CD4-positive, alpha-beta T cell treated with Interleukin-4 for 4 hours (primary cell): ENCODE measurements at regions not wholly inside any gene's neighbourhood (a gene's known extent, or its start where the extent isn't known, plus 50 kb on each side); places are given as distances from the start of the nearest gene placed in this dataset.
"Not testable (repeated sequence)": the region's sequence is repeated elsewhere in the genome, so short reads cannot be mapped to it uniquely, and the experiment has no call there.

ENCODE experiments used
- DNase-seq: peaks from one replicate; pipeline ENCODE4 v3.0.0-alpha.2; 2020

DNA sequence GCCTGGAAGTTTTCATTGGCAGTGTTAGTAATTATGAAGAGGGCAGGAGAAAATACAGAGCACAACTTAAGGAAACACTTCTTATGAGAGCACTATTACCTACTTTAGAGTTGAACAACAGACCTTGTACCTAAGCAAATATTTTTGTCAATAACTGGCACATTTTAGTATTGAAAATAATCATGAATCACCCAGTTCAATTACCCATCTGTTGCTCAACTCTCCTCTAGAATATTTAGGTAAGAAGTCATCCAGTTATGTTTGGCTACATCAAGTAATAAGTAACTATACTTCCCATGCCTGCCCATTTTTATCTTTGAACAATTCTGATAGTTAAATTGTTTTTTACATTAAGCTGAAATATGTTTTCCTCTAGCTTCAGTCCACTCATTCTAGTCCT is 893.4 kb downstream of the DIAPH3 start:
- DNase-seq, result no peak

DNA sequence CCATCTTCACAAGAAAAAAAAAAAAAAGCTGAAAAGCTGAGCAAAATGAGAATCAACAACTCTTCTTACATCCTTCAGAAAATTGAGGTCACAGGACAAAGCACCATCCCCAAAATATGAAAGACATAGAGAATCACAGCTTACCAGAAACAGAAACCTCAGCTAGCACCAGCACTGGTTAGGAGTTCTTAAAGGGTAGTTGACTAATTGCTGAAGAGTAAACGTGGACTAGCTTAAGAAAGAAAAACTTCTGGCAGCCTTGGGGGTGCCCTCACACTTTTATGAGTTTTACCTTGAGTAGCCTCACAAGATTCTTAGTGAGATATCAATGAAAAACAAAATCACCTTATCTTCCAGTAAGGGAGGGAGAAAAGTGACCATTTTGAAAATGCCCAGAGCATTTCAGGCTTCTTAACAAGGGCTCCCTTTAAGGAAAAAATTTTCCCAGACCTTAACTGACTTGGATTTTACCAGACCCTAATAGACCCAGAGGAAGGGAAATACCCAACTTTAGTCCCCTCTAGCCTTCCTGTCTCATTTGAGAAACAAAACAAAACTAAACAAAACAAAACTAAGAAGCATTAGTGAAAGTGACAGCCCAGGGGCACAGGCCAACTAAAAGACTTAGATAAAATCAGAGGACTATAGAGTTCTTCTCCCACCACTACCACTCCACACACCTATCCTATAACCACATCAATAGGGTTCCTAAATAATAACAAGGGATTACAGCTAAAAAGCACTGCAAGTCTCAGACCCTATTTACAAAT is 888.6 kb downstream of the DIAPH3 start:
- DNase-seq, result no peak

DNA sequence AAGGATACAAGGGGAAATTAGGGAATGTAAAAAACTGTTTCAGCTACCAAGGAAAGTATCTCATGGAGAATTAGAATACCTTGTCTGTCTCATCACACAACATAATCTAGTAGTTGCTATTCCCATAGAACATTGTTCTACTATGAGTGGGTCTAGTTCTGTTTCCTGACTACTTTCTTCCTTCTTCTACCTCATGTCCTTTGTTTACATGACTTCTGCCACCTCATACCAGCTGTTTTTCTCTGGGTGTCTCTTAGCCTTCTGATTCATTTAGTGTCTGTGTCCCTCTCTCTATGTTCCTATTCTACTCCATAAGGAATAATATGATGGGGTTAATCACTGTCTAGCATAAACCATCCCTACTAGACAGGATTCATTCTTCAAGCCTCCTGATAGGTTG is 887.3 kb downstream of the DIAPH3 start:
- DNase-seq, result no peak

DNA sequence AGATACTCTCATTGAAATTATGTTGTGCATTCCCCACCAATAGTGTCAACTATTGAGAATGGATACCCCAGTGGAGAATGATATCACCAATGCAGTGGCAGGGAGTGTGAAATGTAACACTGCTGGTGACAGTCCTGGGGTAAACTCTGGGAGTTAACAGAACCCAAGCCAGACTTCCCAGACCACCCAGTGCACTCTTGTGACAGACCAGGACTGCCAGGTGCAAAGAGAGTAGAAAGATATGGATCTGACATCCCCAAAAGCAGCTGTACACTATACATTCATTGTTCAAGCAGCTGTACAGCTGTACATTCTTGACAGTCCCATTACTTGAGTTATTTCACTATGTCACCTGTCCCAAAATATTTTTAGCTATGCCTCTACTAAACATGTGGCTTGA is 886.6 kb downstream of the DIAPH3 start:
- no peak for DNase-seq

DNA sequence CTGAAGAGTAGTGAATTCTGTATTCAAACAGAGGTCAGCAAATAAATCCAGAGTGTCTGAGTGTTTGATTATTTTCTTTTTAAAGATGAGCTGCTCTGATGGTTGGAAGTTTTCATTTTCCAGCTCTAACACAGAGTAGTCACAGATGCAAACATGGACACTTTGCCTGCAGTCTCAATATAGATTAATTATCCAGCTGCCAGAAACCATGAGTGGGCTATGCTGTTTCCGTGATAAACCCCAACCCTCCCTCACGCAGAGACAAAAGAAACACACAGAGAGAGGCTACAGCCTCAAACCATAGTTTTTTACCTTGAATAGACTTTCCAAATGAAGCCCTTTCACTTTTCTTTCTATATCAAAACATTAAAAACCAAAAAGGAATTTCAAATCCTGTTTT is 884.7 kb downstream of the DIAPH3 start:
- no peak for DNase-seq

DNA sequence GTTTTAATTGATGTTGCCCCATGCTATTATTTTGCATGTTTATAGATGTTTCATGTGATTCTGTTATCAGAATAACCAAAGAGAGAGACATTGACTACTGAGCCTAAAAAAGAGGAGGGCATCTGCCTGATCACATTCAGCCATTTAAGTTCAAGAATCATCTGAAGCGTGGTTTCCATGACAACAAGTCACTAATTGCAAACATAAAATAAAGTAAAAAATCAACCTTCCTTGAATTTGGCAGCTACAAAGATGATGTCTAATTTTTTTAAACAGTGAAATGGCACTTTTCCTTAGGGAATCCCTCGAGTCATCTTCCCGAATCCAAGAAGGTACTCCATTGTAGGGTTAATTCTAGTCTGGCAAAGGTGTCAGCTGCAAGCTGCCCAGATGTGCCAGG is 884.2 kb downstream of the DIAPH3 start:
- no peak for DNase-seq

DNA sequence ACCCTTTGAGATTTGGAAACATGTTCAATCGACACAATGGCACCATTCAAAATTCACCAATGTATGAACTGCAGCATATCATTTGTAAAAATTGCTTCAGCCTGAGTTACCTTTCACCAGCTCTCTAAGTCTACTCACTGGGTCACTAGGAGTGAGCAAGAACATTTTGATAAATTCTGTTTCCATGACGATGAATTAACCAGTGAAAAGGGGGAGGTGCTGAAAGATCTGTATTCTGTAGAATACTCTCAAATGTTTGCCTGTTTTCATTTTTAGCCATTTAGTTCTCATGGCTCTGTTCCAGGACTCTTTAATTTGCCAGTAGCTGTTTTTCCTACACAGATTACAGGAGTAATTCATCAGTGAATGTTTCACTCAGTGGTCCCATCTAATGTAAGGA is 883.4 kb downstream of the DIAPH3 start:
- DNase-seq, result no peak

DNA sequence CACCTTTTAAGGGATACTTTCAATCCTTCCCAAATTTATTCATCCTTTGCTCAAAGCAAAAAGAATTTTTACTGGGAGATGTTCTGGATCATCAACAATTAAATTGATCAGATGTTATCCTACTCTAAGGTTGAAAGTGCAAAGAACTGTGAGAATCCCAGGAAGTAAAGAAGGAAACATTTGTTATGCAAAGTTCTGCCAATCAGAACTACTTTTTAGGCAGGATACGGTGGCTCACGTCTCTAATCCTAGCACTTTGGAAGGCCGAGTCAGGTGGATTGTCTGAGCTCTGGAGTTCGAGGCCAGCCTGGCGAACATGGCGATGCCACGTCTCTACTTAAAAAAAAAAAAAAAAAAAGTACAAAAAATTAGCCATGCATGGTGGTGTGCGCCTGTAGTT is 882.3 kb downstream of the DIAPH3 start:
- DNase-seq, result no peak

DNA sequence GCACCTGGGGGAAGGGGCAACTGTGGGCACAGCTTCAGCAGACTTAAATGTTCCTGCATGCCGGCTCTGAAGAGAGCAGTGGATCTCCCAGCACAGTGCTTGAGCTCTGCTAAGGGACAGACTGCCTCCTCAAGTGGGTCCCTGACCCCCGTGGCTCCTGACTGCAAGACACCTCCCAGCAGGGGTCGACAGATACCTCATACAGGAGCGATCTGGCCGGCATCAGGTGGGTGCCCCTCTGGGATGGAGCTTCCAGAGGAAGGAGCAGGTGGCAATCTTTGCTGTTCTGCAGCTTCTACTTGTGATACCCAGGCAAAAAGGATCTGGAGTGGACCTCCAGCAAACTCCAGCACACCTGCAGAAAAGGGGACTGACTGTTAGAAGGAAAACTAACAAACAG is 871.5 kb downstream of the DIAPH3 start:
- DNase-seq, result not testable (repeated sequence)

DNA sequence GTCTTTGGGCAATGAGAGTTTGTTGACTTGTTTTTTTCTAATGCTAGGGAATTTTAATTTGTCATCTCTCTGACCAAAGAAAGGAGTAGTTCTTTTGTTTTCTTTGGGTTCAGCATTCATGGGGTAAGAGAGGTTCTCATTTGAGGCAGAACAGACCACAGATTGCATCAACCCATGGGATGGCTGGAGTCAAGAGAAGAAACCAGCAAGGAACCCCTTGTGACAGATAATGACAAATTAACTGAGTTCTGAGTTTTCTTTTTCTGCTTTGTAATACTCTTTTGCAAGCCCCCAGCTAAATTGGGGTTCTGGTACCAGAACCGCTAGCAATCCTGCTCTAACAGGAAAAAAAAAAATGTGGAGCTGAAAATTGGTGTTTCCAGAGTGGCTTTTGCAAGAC is 864.1 kb downstream of the DIAPH3 start:
- no peak for DNase-seq

DNA sequence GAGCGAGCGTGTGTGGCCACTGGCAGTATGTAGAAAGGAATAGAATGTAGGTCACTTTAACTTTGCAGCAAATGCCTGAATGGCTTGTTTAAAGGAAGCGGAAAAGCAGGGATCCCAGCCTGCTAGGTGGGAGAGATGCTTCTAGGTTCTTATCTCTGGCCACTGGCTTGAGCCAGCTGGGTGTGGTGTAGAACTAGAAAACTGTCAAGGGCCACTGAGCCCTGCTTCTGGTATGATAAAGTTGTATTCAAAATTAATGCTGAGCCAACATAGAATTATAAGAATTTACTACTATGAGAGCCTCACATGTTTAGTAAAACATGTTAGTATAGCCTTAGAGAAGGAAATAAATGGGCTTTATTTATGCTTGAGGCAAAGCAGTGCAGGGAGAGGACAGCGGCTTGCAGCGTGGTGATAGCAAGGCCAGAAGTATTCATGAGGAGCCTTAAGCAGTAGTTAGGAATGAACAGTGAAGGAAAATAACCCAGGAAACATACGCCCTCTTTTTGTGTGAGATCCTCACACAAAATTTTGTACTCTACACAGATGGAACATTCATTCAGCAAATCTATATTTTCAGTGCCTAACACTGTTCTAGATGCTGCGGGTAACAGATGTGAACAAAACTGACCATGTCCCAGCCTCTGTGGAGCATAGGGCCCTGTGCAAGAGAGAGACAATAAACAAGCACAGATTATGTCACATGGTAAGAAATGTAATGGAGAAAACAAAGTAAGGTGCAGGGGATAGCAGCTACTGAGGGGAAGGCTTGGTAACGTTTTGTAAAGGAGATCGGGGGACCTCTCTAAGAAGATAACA is 863.2 kb downstream of the DIAPH3 start:
- DNase-seq, result no peak

DNA sequence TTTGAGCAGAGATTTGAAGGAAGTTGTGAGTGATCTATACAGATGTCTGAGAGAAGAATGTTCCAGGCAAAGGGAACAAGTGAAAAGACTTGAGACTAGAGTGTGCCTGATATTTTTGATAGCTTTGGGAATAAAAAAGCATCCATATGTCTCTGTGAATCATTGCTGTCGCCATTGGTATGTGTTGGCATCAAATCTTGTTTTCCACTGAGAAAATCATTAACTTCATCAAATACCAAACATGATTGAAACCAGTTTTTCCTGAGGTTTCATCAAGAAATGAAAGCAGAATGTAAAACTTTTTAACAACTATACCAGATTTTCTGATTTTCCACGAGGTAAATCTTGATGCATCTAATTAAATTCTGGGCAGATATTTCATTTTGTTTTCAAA is 862.6 kb downstream of the DIAPH3 start:
- DNase-seq, result no peak

DNA sequence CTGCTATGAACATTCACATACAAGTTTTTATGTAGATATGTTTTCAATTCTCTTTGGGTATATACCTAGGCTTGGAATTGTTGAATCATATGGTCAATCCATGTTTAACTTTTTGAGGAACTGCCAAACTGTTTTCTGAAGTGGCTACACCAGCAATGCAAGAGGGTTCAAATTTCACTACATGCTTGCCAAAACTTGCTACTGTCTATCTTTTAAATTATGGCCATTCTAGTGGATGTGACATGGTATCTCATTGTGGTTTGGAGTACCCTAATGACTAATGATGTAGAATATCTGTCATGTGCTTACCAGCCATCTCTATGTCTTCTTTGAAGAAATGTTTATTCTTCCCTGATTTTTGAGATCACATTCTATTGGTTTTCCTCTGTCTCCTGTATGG is 860.3 kb downstream of the DIAPH3 start:
- no peak for DNase-seq

DNA sequence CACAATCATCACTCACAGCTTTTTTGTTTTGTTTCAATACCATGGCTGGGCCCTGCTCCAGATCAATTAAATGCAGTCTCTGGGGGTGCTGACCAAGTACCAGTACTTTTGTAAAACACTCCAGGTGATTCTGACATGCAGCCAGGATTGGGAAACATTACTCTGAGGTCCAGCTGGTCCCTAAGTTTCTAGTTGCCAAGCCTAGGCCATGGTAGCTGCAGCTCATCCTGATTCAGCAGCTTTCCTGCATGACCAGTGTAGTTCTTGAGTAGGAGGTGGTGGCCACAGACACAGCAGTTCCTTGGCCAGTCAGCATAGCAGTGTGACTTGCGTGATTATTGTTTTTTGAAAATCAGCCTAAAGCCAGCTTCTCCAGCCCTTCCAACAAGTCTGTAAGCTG is 859.1 kb downstream of the DIAPH3 start:
- no peak for DNase-seq

DNA sequence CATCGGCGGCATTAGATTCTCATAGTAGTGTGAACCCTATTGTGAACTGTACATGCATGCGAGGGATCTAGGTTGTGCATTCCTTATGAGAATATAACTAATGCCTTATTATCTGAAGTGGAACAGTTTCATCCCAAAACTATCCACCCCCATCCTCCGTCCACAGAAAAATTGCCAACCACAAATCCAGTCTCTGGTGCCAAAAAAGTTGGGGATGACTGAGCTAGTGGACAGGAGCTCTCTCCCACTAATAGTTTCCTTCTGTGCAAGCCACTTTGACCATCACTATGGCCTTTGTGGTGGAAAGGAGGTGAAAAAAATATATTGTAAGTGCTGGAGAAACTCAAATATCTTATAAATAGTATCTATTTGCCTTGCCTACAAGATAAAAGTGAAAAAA is 857.8 kb downstream of the DIAPH3 start:
- no peak for DNase-seq

DNA sequence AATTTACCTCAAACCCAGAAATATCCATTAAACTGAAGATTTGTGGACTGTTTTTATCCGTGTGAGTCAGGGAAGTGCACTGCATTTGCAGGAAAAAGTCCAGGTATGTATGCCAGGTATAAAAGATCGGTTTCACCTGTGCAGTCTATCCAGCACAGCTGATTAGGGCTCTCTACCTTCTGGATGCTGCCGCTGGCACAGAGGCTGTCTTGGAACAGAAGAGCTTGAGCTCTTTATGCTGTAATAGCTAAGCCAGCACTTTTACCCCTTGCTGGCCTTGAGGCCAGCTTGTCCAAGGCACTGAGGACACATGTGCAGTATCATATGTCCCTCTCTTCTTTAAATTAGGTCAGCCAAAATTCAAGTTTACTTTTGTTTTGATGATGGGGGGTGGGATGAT is 851.0 kb downstream of the DIAPH3 start:
- DNase-seq, result no peak

DNA sequence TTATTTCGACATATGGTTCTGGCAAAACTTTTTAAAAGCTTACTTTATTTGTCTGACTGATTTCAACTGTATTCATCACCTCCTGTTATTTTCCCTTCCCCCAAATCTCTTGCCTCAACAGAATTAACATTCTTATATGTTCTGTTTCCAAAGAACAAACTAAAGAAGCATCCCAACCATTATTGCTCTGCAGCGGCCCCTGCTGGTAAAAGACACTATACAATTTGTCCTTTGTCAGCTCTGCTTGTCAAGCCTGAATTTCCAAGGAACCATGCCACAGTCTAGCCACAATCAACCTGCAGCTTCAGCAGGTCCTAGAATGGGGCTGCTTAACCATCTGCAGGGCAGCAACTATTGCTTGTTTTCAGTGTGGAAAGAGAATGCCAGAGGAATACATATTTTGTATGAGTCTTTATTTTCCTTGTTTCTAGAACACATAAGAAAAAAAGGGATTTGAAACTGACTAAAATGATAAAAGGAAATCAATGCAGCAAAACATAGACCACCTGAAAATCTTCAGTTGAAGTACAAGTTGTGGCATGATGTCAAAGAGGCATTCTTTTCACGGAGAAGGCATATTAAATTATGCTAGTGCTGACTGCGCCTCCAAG is 845.3 kb downstream of the DIAPH3 start:
- DNase-seq, result peak; percentile 41

DNA sequence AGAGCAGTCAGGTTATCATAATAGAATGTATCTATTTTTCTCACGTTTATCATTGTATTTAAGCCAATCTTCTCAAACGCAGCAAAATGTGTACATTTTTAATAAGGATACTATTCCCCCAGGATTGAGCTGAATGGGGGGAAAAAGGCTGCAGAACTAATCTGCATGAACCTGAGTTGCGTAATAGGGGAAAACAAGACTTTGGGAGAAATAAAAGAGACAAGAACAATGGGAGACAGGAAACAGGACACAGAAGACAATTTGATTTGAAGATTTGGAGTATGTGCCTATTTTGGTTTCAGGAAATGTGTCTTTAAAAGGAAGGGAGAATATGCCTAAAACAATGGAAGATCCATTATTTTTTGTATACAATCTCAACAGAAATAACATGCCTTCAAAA is 844.5 kb downstream of the DIAPH3 start:
- no peak for DNase-seq

DNA sequence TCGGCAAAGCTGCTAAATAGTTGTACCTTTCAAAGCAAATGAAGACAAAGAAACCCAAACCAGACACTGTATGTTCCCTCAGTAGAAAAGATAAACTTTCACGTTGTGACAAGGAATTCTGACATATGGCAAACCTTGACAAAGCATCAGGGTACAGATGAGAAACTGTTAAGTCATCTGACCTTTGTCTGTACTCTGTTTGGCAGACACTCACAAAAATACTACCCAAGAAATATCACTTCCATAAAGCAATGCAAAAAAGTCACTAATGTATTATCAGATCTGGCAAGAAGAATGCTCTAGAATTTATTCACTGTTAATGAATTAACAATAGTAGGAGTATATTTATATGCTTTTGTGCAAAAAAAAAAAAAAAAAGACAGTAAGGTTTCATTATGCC is 843.7 kb downstream of the DIAPH3 start:
- DNase-seq, result no peak

DNA sequence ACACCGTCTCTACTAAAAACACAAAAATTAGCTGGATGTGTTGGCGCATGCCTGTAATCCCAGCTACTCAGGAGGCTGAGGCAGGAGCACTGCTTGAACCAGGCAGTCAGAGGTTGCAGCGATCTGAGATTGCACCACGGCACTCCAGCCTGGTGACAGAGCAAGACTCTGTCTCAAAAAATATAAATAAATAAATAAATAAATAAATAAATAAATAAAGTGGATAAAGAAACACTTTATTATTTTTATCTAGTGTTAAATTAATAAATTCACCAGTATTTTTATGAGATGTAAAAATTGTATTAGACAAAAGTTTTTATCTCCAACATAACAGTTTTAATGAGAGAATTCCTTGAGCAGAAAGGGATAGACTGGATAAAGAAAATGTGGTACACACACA is 839.3 kb downstream of the DIAPH3 start:
- not testable (repeated sequence) for DNase-seq

DNA sequence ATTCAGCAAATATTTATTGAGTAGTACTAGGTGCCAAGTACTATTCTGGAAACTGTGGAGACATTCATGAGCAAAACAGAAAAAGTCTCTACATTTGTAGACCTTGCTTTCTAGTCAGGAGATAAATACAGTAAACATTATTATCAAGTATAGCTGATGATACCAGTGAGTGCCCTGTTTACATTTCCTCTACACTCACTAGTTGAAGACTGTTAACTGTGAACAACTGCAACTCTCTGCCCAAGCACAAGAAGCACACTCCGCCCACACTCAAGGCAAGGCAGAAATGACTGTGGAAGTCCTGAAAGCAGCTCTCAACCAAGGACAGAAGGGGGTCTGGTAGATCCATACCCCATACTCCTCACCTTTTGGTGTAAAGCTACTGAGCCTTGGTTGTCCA is 837.0 kb downstream of the DIAPH3 start:
- no peak for DNase-seq

DNA sequence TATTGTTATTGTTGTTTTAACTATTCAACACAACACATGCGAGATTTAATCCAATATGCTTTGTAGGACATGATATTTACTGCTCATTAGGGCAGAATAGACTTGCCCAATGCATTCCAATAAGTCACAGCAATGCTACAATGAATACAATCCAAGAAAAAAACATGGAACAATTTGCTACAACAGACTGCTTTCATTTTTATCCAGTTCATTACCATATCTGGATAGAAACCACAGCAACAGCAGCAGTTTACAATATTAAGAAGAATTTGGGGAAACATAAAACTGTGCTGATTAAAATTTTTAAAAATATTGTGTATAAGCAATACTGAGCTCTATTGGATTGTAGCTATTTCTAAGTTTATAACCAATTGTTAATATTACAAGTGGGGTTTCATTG is 833.0 kb downstream of the DIAPH3 start:
- no peak for DNase-seq

DNA sequence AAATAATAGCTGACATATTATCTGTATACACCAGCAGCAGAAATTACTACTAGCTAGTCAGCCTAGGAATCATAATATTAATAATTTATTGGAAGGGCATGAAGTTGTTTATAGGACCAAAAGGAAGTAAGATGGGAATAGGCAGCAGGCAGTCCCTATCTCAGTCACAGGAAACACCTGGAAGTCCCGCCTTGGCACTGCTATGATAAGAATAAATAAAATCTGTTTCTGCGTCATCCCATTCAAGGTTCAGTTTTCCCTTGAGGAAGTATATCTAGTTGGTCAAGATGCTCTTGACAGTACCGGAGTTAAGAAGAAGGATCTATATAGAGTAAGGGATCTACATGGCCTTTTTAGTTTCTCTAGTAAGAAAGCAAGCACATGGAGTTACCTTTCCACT is 830.8 kb downstream of the DIAPH3 start:
- no peak for DNase-seq

DNA sequence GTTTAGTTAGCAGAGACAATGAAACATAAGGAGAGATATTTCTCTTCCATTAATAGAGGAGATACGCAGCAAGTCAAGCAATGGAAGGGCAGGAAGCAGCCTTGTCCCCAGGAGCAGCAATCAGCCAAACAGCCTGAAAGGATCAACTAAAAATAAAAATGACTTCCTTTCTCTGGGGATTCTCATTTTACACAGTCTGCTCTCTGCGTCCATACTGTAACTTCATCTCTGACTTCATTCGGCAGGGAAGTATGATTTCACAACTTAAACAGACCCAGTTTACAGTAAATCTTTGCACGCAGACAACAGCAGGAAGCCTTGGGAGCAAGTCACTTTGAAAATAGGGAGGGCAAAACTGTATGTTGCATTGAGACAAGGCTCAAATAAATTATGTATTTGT is 826.7 kb downstream of the DIAPH3 start:
- DNase-seq, result no peak
